ENCODE measurements at regions not wholly inside any gene's neighbourhood (a gene's known extent, or its start where the extent isn't known, plus 50 kb on each side); places are given as distances from the start of the nearest gene placed in this dataset.
"Not testable (repeated sequence)": the region's sequence is repeated elsewhere in the genome, so short reads cannot be mapped to it uniquely, and the experiment has no call there.

DNA sequence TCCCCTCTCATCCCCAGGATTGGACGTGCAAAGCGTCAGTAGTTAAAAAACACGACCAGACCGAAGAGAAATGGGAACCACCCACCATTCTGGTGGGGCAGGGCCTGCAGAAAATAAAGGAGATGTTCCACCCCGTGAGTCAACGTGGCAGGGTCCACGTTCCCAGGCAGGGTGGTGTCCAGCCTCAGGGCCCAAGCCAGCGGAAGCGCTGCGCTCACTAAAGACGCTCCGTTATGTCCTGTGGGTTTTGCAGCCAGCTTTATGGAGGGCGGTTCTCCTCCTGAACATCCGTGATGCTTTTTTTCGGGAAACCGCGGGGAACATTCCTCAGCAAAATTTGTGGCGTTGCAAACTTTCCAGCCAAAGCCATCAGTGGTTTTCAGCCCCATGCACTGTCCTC lies 93.4 kb upstream of the SHOX start:
- H3K4me3 Mint-ChIP-seq, result no peak overlapping the region

DNA sequence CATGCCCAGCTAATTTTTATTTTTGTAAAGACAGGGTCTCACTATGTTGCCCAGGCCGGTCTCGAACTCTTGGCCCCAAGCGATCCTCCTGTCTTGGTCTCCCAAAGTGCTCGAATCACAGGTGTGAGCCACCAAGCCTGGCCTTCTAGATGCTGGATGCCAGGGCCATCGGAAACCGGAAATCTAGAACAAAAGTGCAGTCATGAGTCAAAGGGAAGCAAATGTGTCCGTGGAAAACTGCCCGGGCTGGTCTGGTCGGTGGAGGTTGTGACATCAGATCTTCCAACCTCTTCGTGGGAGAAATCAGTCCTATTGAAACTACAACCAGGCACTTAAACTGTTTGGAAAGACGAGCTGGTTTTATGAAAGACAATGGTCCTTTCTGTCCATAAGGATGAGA lies 92.3 kb upstream of the SHOX start:
- Mint-ChIP-seq H3K9me3 (peaks cover 0 to 37% (median 18%) of the 10 kb centered on the region in 7 donors), H3K4me1 (no peaks in the 10 kb centered on the region), H3K4me3 (no peak overlapping the region), H3K36me3 (no peaks in the 10 kb centered on the region), H3K27ac (no peak overlapping the region), H3K27me3 (ENCODE audit: low read depth in 3 of 3) (peaks cover 0 to 4% (median 0%) of the 10 kb centered on the region in 3 donors)
- TF ChIP-seq, protein P1, sequence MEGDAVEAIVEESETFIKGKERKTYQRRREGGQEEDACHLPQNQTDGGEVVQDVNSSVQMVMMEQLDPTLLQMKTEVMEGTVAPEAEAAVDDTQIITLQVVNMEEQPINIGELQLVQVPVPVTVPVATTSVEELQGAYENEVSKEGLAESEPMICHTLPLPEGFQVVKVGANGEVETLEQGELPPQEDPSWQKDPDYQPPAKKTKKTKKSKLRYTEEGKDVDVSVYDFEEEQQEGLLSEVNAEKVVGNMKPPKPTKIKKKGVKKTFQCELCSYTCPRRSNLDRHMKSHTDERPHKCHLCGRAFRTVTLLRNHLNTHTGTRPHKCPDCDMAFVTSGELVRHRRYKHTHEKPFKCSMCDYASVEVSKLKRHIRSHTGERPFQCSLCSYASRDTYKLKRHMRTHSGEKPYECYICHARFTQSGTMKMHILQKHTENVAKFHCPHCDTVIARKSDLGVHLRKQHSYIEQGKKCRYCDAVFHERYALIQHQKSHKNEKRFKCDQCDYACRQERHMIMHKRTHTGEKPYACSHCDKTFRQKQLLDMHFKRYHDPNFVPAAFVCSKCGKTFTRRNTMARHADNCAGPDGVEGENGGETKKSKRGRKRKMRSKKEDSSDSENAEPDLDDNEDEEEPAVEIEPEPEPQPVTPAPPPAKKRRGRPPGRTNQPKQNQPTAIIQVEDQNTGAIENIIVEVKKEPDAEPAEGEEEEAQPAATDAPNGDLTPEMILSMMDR (IDR thresholded peaks at IDR 0.05), result no peak
- Histone ChIP-seq H3K36me3 (replicated peaks in 1 of 2; ENCODE audit: control insufficient read depth in 1 of 2, insufficient read depth in 2 of 2, low read length in 2 of 2) (no peaks in the 10 kb centered on the region), H3K4me1 (ENCODE audit: control insufficient read depth in 1 of 2, insufficient read depth in 2 of 2, low read length in 2 of 2) (no peaks in the 10 kb centered on the region), H3K4me2 (replicated peaks; ENCODE audit: extremely low read depth, low read length, poor library complexity, severe bottlenecking) (no peak overlapping the region), H3K79me2 (ENCODE audit: insufficient read depth, low read length) (no peaks in the 10 kb centered on the region), H4K20me1 (ENCODE audit: insufficient read depth, low read length) (no peaks in the 10 kb centered on the region), H3K9me3 (replicated peaks in 1 of 2; ENCODE audit: control insufficient read depth in 1 of 2, insufficient read depth in 1 of 2, low read length in 2 of 2) (peaks cover 5 to 68% of the 10 kb centered on the region in 2 donors), H3K9ac (ENCODE audit: insufficient read depth, low read length, poor library complexity, severe bottlenecking) (no peak overlapping the region), H3K4me3 (replicated peaks in 1 of 3; ENCODE audit: low read depth in 2 of 3, low read length in 3 of 3) (no peak overlapping the region), H3K27me3 (ENCODE audit: control insufficient read depth in 2 of 2, insufficient read depth in 2 of 2, low read length in 2 of 2) (no peaks in the 10 kb centered on the region), H2AFZ (ENCODE audit: insufficient read depth, low read depth, low read length, poor library complexity, severe bottlenecking) (no peak overlapping the region), H3K27ac (ENCODE audit: low read depth in 1 of 2, low read length in 2 of 2) (no peak overlapping the region)
- no peak for DNase-seq
- WGBS (ENCODE audit: insufficient coverage), result 94% methylated on average over 6 of the region's 11 CpGs
- intact Hi-C loops (cut with micrococcal nuclease), result no loop called here

More for the DNA sequence above, 93.4 kb upstream of the SHOX start:
- no peaks in the 10 kb centered on the region for H3K79me2 ChIP-seq (ENCODE audit: insufficient read depth, low read length)
- WGBS (ENCODE audit: insufficient coverage), result 89% methylated on average over 18 of the region's 18 CpGs
- TF ChIP-seq, protein P1 (IDR thresholded peaks at IDR 0.05), result no peak
- H3K4me3 ChIP-seq (replicated peaks in 1 of 3; ENCODE audit: low read depth in 2 of 3, low read length in 3 of 3), result no peak overlapping the region
- H3K27me3 ChIP-seq (ENCODE audit: control insufficient read depth in 2 of 2, insufficient read depth in 2 of 2, low read length in 2 of 2), result no peaks in the 10 kb centered on the region
- H3K4me1 ChIP-seq (ENCODE audit: control insufficient read depth in 1 of 2, insufficient read depth in 2 of 2, low read length in 2 of 2), result no peaks in the 10 kb centered on the region
- intact Hi-C loops (cut with micrococcal nuclease), result no loop called here
- no peak overlapping the region for H3K27ac ChIP-seq (ENCODE audit: low read depth in 1 of 2, low read length in 2 of 2)
- H3K27ac Mint-ChIP-seq, result no peak overlapping the region
- no peak for DNase-seq
- peaks cover 4 to 60% of the 10 kb centered on the region in 2 donors for H3K9me3 ChIP-seq (replicated peaks in 1 of 2; ENCODE audit: control insufficient read depth in 1 of 2, insufficient read depth in 1 of 2, low read length in 2 of 2)
- no peaks in the 10 kb centered on the region for H3K4me1 Mint-ChIP-seq
- no peak overlapping the region for H3K9ac ChIP-seq (ENCODE audit: insufficient read depth, low read length, poor library complexity, severe bottlenecking)
- H2AFZ ChIP-seq (ENCODE audit: insufficient read depth, low read depth, low read length, poor library complexity, severe bottlenecking), result no peak overlapping the region
- no peaks in the 10 kb centered on the region for H3K36me3 Mint-ChIP-seq
- no peaks in the 10 kb centered on the region for H4K20me1 ChIP-seq (ENCODE audit: insufficient read depth, low read length)
- H3K9me3 Mint-ChIP-seq, result peaks cover 0 to 29% (median 12%) of the 10 kb centered on the region in 7 donors
- H3K36me3 ChIP-seq (replicated peaks in 1 of 2; ENCODE audit: control insufficient read depth in 1 of 2, insufficient read depth in 2 of 2, low read length in 2 of 2), result no peaks in the 10 kb centered on the region
- H3K27me3 Mint-ChIP-seq (ENCODE audit: low read depth in 3 of 3), result peaks cover 0 to 5% (median 0%) of the 10 kb centered on the region in 3 donors
- H3K4me2 ChIP-seq (replicated peaks; ENCODE audit: extremely low read depth, low read length, poor library complexity, severe bottlenecking), result no peak overlapping the region

- H3K4me1 Mint-ChIP-seq; H2AFZ ChIP-seq (ENCODE audit: insufficient read depth, low read depth, low read length, poor library complexity, severe bottlenecking); H3K27ac Mint-ChIP-seq; H3K4me1 ChIP-seq (ENCODE audit: control insufficient read depth in 1 of 2, insufficient read depth in 2 of 2, low read length in 2 of 2); H3K36me3 Mint-ChIP-seq; H3K36me3 ChIP-seq (replicated peaks in 1 of 2; ENCODE audit: control insufficient read depth in 1 of 2, insufficient read depth in 2 of 2, low read length in 2 of 2); intact Hi-C loops (cut with micrococcal nuclease); H3K4me3 ChIP-seq (replicated peaks in 1 of 3; ENCODE audit: low read depth in 2 of 3, low read length in 3 of 3); DNase-seq; H3K27me3 Mint-ChIP-seq (ENCODE audit: low read depth in 3 of 3); H4K20me1 ChIP-seq (ENCODE audit: insufficient read depth, low read length); H3K27me3 ChIP-seq (ENCODE audit: control insufficient read depth in 2 of 2, insufficient read depth in 2 of 2, low read length in 2 of 2); H3K79me2 ChIP-seq (ENCODE audit: insufficient read depth, low read length); H3K4me3 Mint-ChIP-seq; H3K4me2 ChIP-seq (replicated peaks; ENCODE audit: extremely low read depth, low read length, poor library complexity, severe bottlenecking); H3K9ac ChIP-seq (ENCODE audit: insufficient read depth, low read length, poor library complexity, severe bottlenecking); H3K27ac ChIP-seq (ENCODE audit: low read depth in 1 of 2, low read length in 2 of 2): not testable (repeated sequence)
- WGBS (ENCODE audit: insufficient coverage), result 94% methylated on average over 5 of the region's 10 CpGs
- H3K9me3 ChIP-seq (replicated peaks in 1 of 2; ENCODE audit: control insufficient read depth in 1 of 2, insufficient read depth in 1 of 2, low read length in 2 of 2), result peaks cover 5 to 77% of the 10 kb centered on the region in 2 donors
- peaks cover 3 to 50% (median 26%) of the 10 kb centered on the region in 7 donors for H3K9me3 Mint-ChIP-seq
Observed at GRCh38 chrX:541006-541405, 89.6 kb upstream of the SHOX start.

Measured in CD14-positive monocyte (primary cell).